ENCODE measurements at regions not wholly inside any gene's neighbourhood (a gene's known extent, or its start where the extent isn't known, plus 50 kb on each side); places are given as distances from the start of the nearest gene placed in this dataset.

- TF ChIP-seq MYC (IDR thresholded peaks at IDR 0.05; ENCODE audit: insufficient read depth, insufficient read length, insufficient replicate concordance, low read length, severe bottlenecking) (no peak), CTCF (IDR thresholded peaks at IDR 0.05 in 2 of 3, conservative IDR thresholded peaks at IDR 0.05 in 1 of 3; ENCODE audit: control insufficient read depth in 2 of 3, extremely low read depth in 1 of 3, insufficient read depth in 1 of 3, low read depth in 3 of 3, low read length in 3 of 3) (no peak), SMARCA5 (IDR thresholded peaks at IDR 0.05) (no peak), POLR2A (IDR thresholded peaks at IDR 0.05; ENCODE audit: low read depth, low read length) (no peak), REST (IDR thresholded peaks at IDR 0.05; ENCODE audit: low read depth, low read length) (no peak), GATAD2B (conservative IDR thresholded peaks at IDR 0.05; ENCODE audit: low read depth) (no peak), SP1 (IDR thresholded peaks at IDR 0.05; ENCODE audit: low read depth, low read length) (no peak), RFX5 (IDR thresholded peaks at IDR 0.05; ENCODE audit: low read depth, low read length) (no peak), EZH2 (IDR thresholded peaks at IDR 0.05; ENCODE audit: borderline replicate concordance, control insufficient read depth, low read depth, low read length) (no peak), SMC3 (IDR thresholded peaks at IDR 0.05; ENCODE audit: borderline replicate concordance, low read length) (no peak), CBFB (IDR thresholded peaks at IDR 0.05; ENCODE audit: low read depth) (no peak), POLR2AphosphoS2 (IDR thresholded peaks at IDR 0.05; ENCODE audit: low read depth, low read length) (no peak), SMAD1 (IDR thresholded peaks at IDR 0.05; ENCODE audit: low read depth, partially characterized antibody) (no peak)
- TF ChIP-seq, protein P1, sequence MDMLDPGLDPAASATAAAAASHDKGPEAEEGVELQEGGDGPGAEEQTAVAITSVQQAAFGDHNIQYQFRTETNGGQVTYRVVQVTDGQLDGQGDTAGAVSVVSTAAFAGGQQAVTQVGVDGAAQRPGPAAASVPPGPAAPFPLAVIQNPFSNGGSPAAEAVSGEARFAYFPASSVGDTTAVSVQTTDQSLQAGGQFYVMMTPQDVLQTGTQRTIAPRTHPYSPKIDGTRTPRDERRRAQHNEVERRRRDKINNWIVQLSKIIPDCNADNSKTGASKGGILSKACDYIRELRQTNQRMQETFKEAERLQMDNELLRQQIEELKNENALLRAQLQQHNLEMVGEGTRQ (IDR thresholded peaks at IDR 0.05; ENCODE audit: borderline replicate concordance, low read depth, low read length) = no peak
Measured at GRCh38 chr2:33672896-33673295, 73.8 kb upstream of the FAM98A start.

Data from GM12878 (cell line).